B cell (primary cell): ENCODE measurements at regions not wholly inside any gene's neighbourhood (a gene's known extent, or its start where the extent isn't known, plus 50 kb on each side); places are given as distances from the start of the nearest gene placed in this dataset.

Experiments
- EZH2 ChIP-seq: IDR thresholded peaks from 2 replicates; pipeline ENCODE4 v1.6.1; 2012; ENCODE audit warnings: borderline replicate concordance, low read depth, mild to moderate bottlenecking, moderate library complexity, low read length; ENCODE audit not compliant: insufficient read depth, poor library complexity, severe bottlenecking
- TF ChIP-seq, protein P1 (sequence below): fragments of 200-600 bp; IDR thresholded peaks from one replicate; pipeline ENCODE4 v1.8.0; 2022; ENCODE audit warnings: antibody characterized with exemption, mild to moderate bottlenecking

DNA sequence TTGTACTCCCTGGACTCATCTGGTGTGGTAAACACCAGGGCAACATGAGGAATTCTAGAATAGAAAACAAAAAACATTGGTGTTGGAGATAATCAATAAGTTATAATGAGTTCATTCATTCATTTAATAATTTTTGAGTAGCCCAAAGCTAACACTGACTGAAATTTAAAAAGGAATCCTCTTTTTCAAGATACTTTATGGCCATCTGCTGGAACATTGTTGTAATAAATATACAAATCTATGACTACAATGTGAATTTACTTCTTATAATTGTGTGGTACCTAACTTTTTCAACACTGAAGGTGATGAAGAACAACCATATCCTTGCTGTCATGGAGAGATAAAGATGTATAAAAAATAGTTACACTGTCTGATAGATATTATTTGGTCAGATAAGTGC is 687.3 kb upstream of the MIS18BP1 start:
- no peak for TF ChIP-seq EZH2
- TF ChIP-seq, protein P1, sequence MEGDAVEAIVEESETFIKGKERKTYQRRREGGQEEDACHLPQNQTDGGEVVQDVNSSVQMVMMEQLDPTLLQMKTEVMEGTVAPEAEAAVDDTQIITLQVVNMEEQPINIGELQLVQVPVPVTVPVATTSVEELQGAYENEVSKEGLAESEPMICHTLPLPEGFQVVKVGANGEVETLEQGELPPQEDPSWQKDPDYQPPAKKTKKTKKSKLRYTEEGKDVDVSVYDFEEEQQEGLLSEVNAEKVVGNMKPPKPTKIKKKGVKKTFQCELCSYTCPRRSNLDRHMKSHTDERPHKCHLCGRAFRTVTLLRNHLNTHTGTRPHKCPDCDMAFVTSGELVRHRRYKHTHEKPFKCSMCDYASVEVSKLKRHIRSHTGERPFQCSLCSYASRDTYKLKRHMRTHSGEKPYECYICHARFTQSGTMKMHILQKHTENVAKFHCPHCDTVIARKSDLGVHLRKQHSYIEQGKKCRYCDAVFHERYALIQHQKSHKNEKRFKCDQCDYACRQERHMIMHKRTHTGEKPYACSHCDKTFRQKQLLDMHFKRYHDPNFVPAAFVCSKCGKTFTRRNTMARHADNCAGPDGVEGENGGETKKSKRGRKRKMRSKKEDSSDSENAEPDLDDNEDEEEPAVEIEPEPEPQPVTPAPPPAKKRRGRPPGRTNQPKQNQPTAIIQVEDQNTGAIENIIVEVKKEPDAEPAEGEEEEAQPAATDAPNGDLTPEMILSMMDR, result no peak
